Fibroblast of skin of left biceps (primary cell): ENCODE measurements at regions not wholly inside any gene's neighbourhood (a gene's known extent, or its start where the extent isn't known, plus 50 kb on each side); places are given as distances from the start of the nearest gene placed in this dataset.

ENCODE experiments used
- DNase-seq, 2 experiments: peaks; one replicate each; pipeline ENCODE4 v3.0.0-alpha.2; 2013; ENCODE audit warnings: low read depth in 2 of 2

DNA sequence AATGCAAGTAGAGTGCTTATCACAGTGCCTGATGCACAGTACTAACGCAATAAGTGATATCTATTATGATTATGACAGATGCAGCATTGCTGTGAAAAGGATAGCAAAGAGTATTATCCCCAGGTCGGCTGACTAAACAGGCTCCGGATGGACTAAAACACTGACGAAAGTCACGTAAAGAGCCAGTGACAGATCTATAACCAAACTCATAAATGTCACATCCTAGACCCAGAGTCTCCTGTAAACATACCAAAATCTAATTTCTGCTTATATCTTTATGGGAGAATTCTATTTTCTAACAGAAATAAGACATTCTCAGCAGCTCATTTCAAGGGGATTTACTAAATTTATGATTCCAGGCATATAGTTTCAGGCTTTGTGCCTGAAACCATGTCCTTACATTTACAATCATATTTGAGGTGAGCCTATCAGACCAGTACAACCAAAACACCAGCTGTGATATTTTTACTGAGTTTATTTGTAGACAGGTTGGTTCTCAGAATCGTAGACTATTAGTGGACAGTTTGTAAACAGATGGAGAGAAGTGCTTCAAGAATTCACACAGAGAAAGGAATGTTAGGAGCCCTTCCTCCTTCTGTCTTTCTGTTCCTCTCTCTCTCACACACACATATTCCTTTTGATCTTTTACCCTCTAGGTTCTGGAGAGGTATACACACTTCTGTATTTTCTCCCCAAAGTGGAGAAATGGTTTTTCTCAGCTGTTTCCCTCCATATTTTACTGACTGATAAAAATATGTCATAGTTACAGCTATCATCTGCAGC is 52.4 kb upstream of the WDR26 start:
- no peak for DNase-seq

DNA sequence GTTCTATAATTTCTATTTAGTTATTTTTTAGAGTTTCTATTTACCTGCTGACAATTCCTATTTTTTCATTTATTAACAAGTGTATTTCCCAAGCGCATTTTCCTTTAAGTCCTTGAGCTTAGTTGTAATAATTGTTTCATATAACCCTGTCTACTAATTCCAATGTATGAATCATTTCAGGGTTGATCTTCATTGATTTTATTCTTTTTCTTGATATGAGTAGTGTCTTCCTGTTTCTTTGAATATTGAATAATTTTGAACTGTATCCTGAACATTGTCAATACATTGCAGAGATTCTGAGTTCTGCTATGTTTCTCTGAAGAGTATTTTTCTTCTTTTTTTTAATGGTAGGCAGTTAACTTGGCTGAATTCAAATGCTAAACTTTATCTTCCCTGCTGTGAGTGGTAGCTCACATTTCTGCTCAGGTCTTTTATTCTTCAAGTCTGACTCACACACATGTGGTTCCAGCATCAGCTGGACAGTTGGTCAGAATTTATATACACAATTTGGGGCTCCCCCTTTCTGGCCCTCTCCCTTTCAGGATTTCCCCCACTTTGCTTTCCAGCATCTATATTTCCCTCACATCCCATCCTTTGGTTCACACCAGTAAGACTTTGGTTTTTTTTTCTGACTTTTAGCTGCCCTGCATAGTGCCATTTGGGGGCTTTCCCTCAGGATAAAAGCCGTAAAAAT is 54.4 kb upstream of the WDR26 start:
- DNase-seq, result no peak

DNA sequence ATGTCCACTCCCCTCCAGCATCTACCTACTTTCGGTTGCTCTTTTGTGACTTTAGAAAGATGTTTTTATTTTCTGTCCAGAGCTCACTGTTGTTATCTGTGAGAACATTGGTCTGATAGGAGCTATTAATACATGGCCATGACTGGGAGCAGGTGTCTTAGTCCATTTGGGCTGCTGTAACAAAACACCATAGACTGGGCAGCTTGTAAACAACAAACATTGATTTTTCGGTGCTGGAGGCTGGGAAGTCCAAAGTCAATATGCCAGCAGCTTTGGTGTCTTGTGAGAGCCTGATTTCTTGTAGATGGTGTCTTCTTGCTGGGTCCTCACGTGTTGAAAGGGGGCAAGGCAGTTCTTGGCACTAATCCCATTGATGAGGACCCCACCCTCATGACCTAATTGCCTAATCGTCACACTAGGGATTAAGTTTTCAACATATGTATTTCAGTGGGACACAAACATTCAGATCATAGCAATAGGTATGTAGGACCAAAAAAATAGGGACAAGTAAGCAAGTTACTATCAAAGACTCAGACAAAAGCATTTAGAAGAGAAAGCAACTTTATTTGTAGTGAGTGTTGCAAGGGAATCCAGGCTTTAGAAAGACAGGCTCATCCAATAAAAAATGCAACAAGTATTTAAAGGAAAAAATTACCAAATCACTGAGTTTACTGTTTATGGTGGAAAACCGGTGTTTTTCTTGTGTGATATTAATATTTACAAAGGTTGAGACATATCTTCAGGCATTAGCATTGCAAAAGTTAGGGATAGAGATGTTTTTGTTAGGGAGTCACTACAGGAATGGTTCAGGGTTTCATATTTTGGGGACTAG is 55.2 kb upstream of the WDR26 start:
- DNase-seq, result no peak

DNA sequence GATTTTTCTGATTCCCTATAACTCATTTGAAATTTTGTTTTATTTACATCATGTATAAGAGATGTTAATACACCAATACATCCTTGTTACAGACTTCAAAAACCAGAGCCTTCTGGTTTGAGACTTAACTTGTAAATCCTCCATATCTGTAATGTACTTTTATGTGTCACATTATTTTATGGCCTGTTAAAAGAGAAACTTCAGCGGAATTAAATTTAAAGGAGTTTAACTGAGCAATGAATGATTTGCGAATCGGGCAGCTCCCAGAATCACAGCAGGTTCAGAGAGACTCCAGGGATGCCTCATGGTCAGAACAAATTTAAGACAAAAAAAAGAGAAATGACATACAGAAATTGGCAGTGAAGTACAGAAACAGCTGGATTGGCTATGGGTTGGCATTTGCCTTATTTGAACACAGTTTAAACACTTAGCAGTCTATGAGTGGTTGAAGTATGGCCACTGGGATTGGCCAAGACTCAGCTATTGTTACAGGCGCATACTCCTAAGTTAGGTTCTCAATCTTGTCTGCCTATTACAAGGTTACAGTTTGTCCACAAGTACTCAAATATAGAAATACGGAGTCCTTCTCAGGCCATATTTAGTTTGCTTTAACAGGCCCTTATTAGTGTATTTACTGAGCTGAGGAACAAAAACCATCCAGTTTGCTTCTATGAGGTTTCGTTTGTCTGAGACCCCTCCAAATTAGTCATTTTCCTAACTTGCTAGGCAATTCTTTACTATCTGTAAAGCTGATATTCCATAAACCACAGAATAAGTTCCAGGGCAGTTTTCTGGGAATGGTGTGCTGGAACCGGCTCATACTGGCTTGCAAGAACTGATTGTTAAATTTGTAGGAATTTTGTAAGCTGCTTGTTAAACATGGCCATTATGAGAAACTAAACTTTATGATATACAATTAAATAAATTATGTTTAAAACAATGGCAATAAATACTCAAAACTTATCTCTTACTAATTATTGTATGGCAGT is 56.2 kb upstream of the WDR26 start:
- DNase-seq, result no peak

DNA sequence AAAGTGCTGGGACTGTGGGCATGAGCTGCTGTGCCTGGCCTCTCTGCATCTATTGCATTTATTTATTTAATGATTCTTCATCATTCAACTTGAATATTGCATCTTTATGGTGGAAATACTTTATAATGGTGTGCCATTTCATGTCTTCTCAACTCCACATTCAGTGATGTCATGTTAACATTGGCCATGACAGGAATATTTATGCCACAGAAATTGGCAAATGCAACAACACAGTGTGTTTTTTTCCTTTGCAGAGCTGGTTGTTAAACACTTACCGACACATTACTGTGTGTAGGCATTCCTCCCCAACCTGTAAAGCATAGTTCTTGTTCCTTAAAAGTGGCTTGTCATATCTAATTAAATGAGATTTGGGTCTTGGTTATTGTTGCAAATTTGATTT is 57.4 kb upstream of the WDR26 start:
- no peak for DNase-seq

DNA sequence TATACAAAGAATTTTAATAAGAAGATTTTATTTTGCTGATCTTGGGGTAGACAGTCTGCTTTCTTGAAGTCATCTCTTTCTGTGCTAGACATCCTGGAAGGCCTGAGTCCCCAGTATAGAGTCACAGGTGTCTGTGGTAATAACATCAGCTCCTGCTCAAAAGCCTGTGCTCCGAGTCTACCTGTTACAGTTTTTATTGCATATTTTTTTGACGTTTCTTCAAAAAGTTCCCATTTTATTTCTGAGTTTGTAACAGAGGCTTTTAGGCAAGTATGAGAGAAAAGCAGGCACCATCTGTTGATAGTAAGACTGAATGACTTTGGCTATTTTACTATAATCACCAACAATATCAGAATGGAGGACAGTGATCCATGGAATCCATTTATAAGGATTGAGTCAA is 58.0 kb upstream of the WDR26 start:
- no peak for DNase-seq

DNA sequence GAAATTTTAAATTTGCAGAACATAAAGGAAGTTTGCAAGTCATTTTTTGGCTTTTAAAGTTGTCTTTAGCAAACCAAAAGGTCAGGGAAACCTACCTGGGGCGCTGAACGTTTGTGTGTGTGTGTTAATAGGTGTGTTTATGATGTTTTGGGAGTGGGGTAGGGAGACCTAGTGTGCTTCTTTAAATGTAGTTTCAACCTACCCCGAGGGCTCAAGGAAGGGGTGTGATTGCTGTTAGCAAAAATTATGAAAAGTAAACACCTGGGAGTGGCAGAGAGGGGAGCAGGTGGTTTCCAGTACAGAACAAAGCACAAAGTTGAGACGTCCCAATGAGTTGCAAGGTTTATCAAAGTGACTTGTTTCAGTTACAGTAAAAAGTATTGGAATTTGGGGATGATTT is 58.7 kb upstream of the WDR26 start:
- DNase-seq, result no peak

DNA sequence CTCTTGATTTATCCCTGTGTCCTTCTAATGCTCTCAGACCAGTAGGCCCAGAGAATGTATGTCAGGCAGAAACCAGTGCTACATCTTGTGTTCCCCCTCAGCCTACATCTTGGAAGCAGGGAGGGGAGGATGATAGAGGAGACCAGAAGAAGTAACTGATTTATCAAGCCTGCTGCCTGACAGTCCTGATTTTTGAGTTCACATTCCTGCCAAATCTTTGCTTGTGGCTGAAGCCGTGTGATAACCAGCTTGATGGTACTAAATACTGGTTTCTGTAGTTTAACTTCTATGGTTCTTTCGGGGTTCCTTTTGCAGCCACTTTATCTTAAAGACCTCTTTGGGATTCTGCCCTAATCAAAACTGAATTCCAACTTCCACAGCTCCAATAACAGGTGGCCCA is 59.7 kb upstream of the WDR26 start:
- DNase-seq, result no peak

DNA sequence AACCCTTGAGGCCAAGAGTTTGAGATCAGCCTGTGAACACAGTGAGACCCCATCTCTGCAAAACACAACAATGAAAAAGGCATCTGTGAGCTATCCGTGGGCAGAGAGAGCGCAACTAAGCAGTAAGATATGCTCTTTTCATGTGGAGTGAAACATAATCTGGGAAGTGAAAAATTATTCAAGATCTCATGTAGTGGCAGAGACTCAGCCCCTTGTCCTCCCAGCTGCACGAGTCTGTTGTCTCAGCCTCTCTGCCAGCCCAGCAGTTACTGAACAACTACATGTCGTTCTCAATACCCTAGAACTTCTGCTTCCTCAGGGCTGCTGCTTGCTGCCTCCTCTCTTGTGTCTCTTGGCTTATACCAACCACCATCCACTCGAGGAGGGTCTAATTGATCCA is 61.3 kb upstream of the WDR26 start:
- DNase-seq, result no peak

DNA sequence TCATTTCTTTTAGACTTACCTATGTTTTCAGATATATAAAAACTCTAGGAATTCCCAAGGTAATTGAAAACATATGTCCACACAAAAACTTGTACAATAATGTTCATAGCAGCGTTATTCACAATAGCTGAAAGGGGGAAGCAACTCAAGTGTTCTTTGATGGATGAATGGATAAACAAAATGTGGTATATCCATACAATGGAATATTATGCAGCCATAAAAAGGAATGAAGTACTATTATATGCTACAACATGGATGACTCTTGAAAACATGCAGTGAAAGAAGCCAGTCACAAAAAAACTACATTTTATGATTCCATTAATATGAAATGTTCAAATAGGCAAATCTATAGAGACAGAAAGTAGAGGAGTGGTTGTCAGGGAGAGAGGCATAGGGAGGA is 62.2 kb upstream of the WDR26 start:
- DNase-seq, result no peak

DNA sequence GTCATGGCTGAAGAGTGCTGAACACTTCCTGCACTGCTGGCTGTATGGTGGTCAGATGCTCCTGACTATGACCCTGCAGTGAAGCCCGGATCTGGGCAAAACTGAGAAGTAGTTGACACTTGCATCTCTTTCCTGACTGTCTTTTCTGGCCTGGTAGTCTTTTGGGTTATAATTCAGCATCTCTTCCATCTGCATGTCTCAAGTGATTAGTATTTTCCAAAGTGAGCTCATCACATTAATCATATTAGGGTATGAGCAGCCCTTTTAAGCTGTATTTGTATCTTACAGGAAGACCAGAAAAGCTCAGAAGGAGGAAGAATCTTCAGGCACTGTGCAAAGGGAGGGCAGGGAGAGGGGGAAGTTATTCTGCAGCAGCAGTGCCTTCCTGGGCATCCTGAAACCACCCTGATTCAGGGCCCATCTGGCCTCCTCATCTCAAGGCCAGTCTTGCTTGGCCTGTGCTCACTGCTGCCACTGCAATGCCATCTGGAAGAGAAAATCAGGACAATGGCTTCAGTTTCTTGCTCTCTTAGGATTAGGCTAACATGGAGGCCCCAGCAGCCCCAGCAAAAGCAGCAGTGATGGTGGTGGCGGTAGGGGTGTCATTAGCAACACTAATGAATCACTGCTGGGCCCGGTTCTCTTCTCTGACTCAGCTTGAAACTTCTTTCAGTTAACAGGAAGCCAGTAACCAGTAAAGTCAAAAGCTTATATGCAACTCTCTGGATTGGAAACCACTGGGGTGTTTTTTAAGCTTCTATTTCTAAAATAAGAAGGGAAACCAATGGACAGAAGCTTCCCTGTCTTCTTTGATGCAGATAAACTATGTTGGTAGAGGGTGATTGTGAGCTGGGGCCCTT is 63.3 kb upstream of the WDR26 start:
- DNase-seq, result peak; percentile 51 to 58

DNA sequence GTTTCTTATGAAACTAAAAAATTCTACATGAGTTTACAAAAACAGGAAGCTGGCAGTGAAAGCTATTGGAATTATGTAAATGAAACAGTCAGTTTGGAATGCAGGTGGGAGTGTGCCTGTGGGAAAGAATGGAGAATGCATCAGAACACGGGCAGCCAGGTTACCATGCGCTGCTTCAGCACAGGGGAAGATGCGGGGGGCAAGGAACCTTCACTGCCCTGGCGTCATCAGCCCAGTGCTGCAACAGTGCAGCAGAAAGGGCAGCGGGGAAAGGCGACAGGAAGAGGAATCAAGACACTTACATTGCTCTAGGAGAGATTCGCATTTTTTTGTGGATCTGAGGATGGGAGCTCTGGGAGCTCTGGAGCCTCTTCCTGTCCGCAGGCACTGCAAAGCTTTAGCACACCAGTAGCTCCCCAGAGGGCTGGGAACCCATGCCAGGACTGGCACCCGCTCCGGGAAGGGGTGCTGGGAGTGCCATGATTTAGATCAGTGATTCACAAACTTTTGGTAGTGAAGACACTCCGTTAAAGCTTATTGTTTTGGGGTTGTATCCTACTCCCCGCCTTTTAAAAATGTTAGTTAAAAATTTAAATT is 64.1 kb upstream of the WDR26 start:
- no peak for DNase-seq

DNA sequence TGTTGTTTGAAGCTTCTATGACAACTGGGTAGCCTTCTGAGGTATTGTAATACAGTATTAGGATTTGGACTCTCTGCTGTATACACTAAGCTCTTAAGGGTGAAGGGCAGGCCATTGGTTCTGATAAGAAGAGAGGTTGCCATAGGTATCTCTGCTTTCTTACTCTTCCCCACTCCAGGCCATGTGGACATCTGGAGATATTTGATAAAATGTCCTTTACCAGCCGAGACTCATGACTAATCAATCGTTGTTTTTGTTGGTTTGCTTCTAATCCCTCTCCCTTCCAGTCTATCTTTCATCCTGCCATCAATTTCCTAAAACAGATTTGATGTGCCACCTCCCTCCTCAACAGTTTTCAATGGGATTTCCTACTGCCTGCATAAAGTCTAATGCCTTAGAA is 64.6 kb upstream of the WDR26 start:
- DNase-seq, result no peak

DNA sequence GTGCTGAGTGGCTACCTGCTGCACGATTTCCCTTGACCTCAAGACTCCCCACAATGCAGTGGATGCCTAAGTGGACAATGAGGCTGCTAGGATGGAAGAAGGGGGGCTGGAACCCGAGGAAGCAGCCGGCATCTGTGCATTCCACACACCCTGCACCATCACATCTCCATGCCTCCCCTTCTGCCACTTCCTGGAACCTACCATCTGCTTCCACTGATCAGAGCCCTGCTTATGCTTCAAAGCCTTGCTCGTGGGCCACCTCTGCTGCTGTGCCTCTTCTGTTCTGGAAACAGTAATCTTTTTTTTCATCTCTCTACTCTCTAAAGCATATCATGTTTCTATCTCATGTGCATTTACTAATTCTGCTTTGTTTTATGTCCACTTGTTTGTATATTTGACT is 66.2 kb upstream of the WDR26 start:
- DNase-seq, result no peak

DNA sequence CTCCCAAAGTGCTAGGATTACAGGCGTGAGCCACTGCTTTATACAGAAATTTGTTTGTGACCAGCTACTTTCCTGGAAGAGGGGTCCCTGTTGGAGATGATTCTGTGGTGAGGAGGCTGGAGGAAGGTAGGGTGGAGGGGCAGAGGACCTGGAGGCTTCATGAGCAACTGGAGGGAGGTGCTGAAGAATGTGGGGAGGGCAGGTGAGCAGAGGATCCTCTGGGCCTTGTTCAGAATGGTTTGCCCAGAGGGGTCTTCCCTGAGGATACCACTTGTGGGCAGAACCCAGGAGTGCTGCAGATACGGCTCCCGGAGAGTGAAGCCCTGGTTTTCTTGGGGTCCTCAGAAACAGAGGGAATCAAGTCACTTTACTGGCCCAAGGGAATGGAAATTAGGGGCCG is 67.2 kb upstream of the WDR26 start:
- DNase-seq, result no peak

DNA sequence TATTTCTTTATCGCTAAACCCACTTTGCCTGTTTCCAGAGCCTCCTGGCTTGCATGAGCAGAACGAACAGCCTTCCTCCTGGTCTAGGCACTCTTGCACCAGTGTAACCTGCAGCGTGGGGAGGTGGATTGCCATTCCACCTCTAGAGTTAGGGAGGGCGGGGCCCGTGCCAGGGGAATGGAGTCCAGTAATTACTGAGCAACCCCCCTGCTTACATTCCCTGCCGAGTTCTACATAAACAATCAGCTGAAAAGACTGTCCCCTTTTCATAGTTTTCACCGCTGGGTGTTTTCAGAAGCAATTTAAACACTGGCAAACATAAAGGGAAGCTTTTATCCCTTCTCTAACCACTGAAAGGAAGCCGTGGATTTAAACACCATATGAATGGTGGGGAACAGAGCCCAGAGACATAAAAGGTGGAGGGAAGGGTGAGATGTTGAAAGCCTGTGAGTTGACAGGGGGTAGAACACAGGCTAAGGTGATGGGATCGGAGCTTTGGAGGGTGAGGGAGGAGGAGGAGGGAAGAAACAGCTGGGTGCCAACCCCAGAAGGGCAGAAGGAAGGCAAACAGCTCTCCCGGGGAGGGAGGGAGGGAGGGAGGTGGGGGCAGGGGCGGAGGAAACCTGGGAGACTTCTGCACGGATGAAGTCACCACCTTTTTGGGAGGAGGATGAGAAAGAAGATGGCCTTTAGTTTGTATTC is 68.0 kb upstream of the WDR26 start:
- no peak for DNase-seq

DNA sequence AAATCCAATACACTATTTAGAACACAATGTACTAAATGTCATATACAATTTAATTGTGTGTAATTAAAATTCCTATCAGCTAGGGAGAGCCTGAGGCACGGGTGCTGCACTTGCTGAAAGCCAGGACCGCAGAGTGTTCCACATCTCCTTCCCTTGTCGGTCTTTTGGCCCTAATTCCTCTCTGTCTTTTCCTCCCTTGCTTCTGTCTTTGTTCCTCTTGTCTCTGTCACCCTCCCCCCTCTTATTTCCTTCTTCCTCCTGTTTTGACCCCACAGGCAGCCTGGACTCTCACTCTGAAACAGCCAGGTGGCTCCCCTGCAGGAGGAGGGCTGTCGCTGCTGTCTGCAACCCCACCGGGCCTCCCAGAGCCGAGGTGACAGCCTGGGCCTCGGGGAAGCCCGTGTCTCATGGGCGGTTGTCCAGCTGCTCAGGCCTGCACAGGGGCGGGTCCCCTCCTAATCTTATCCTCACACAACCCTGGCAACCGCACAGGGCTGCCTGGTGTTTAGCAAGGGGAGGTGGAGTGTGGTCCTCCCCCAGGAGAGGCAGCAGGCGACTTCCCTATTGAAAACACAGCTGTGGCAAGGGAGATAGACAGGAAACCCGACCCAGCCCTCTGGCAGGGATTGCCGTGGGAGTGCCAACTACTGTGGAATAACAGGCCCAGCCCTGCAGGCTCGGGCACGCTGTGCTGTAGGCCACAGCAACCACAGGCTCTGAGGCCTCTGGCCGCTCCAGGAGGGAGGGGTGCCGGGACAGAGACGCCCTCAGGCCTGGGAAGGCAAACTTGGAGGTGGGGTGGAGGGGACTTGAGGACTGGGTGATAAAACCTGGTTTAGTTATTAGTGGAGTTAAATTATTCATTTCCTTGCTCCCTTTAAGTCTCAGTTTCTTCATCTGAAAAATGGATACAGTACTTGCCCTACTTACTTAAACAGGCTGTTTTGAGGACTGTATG is 68.8 kb upstream of the WDR26 start:
- DNase-seq, result no peak

DNA sequence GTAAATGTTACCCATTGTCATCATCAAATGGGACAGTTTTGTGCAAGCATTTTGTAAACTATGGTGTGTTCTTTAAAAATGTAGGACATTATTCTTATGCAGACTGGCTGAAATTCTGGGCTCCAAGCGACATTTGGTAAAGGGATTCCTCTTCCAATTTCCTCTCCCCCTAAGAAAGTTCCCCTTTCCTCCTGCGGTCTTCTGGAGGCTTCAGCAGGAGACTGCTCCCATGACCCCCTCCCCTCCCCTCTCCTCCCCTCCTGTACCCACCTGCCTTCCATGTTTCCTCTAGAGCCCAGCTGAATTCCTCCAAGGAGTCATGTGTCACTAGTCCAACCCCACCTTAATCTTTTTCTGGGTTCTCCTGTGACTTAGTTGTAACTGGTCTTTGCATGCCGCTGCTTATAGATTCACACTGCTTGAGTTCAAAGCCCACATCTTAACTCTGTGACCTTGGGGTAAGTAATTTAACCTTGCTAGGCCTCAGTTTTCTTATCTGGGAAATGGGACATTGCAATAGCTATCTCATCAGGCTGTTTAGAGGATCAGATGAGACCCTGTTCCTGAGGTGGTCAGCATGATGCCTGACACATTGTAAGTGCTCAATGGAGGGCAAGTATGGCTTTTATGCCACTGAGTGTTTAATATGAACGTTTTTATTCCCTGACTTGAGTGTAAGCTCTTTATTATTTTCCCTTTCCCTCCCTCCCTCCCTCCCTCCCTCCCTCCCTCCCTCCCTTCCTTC is 69.9 kb upstream of the WDR26 start:
- DNase-seq, result no peak
